HG03575 (cell line): ENCODE measurements at regions not wholly inside any gene's neighbourhood (a gene's known extent, or its start where the extent isn't known, plus 50 kb on each side); places are given as distances from the start of the nearest gene placed in this dataset.
"Not testable (repeated sequence)": the region's sequence is repeated elsewhere in the genome, so short reads cannot be mapped to it uniquely, and the experiment has no call there.

Experiments used
- ATAC-seq: cut with Tn5 transposase; IDR thresholded peaks from one replicate; pipeline ENCODE4 v1.9.1; 2021; ENCODE audit not compliant: unreplicated experiment, insufficient number of reproducible peaks, low FRiP score; ENCODE audit errors: extremely low read depth

GRCh38 chr7:156368053-156368843 lies 272.3 kb upstream of the RNF32 start:
- no peak for ATAC-seq

DNA sequence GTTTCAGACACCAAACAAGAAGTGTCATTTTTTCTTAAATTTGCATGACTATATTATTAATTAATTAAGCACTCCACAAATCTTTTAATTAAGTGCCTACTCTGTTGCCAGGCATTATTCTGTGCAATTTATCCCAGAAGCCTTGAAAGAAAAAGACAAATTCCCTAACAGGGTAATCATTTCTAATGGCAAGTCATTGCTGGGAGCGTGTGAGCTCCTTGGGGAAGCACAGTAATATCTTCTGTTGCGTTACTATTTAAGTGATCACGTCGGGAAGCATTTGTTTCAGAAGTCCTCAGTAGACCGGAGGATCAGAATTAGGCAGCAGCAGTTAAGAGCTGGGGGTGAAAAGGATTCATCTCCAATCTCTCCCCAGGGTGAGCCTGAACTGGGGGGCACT lies 276.8 kb upstream of the RNF32 start:
- ATAC-seq: no peak

GRCh38 chr7:156360835-156361234 lies 279.7 kb upstream of the RNF32 start:
- ATAC-seq: no peak

GRCh38 chr7:156356551-156356950 lies 284.0 kb upstream of the RNF32 start:
- ATAC-seq: no peak

DNA sequence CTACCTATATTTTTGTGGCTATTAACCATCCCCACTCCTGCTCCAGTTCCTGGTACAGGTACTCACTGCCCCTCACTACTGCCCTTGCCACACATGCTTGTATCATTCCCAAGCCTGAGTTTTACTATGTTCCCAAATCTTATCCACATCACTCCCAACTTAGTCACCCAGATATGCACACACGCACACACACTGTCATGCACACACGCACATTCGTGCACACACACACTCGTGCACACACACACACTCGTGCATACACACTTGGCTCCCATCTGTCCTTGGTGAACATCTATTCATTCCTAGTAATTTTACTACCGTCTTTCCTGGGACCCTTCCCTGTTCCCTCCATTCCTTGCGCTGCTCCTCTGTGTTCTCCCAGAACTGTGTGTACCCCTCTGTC lies 287.2 kb upstream of the RNF32 start:
- no peak for ATAC-seq

DNA sequence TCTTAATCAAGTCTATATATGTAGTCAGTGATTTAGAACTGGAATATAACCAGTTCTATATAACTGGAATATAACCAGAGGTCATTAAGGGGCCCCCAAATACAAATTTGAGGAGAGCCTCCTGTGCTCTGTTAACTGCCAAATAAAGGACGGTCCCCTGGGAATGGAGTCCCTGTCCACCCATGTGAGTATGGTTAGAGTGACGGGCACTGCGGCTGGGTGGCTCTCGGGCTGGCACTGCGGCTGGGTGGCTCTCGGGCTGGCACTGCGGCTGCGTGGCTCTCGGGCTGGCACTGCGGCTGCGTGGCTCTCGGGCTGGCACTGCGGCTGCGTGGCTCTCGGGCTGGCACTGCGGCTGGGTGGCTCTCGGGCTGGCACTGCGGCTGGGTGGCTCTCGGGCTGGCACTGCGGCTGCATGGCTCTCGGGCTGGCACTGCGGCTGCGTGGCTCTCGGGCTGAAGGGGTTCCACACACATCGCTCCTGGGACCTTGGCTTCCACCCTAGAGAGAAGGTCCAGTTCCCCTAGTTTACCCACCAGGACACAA lies 292.8 kb upstream of the RNF32 start:
- not testable (repeated sequence) for ATAC-seq

GRCh38 chr7:156347132-156347531 lies 293.4 kb upstream of the RNF32 start:
- ATAC-seq: no peak

DNA sequence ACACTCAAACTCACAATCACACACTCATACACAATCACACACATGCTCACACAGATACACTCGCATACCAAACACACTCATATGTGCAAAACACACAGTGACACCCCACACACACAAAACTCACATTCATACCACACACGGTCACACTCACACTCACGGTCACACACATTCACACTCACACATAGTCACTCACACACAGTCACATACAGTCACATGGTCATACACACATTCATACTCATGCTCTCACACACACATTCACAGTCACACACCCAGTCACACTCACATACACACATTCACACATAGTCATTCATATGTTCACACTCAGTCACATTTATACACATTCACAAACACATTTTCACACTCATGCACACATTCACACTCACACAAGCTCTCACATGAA lies 296.0 kb upstream of the RNF32 start:
- ATAC-seq: no peak

DNA sequence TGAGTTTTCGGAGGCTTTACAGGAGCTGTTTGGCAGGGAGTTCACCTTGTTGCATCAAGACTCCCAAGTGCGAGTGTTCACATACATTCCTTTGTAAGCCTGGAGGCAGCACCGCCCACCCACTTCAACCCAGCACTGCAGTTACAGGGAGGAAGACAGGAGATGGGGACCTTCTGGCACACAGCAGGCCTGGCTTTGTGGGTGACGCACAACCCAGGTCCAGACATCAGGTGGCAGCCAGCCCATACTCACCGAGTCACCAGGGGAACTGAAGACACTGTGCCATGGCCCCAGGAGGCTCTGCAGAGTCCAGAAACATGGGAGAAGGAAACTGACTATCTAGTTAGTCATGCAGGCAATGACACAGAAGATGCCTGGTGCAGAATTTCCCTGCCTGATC lies 305.9 kb upstream of the RNF32 start:
- ATAC-seq: no peak

DNA sequence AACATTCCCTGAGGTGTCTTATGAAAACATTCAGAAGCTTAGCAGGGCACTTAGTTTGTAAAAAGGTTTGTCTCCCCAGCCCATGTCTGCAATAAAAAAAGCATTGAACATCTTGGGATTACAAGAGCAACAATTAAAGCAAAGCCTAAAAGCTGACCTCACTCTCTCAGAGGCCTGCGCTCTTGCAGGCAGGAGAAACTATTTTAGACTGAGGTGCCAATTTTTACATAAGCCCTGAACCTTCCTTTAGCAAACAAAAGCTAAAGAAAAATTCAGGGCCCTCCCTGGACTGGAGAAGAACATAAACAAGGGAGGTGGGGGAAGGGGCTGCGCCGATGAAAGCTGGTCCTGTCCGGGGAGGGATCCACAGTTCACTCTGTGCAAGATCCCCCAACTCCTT lies 312.7 kb upstream of the RNF32 start:
- ATAC-seq: no peak

DNA sequence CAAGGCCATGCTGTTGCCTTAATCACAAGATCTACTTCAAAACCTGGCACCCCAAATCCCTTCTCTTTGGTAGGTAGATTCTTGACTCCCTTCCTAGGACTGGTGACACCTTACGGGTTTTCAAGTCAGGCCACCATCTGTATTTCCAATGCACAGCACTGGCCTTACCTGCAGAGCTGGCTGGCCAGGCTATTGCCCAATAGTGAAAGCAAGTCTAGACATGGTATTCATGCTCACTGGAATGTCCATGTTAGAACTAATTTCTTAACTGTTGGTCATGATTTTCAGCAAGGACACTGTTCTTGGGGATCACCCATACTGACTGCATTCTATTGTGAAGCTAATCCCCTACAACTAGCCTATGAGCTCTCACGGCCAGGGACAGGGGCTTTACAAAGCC lies 313.1 kb upstream of the RNF32 start:
- no peak for ATAC-seq

DNA sequence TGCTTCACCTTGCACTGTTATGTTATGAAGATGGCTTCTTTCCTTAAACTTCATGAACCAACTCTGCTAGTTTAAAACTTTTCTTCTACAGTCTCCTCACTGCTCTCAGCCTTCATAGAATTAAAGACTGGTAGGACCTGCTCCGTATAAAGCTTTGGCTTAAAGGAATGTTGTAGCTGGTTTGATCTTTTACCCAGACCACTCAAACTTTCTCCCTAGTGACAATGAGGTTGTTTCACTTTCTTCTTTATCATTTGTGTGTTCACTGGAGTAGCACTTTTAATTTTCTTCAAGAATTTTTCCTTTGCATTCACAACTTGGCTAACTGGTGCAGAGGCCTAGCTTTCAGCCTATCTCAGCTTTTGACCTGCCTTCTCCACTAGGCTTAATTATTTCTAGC lies 316.4 kb upstream of the RNF32 start:
- no peak for ATAC-seq

- not testable (repeated sequence) for ATAC-seq
These were observed 319.1 kb upstream of the RNF32 start for GRCh38 chr7:156321430-156321829.

GRCh38 chr7:156318926-156319325 lies 321.6 kb upstream of the RNF32 start:
- no peak for ATAC-seq

DNA sequence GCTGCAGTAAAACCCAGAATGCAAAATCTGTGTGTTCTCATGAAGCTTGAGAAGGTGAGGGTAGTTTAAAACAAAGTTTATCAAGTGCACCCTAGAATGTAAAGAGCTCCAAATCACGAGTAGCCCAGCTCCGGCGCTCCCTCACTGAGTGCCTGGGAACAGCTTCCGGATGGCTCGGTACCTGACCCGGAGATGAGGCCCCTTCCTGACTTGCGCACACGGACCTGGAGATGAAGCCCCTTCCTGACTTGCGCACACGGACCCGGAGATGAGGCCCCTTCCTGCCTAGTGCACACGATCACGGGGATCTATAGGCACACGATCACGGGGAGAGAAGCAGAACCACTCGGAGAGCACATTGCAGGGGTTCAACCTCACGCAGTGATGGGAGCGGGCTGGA lies 322.1 kb upstream of the RNF32 start:
- ATAC-seq: no peak

- no peak for ATAC-seq
These were observed 331.5 kb upstream of the RNF32 start for GRCh38 chr7:156309016-156309620.

- no peak for ATAC-seq
These were observed 333.4 kb upstream of the RNF32 start for GRCh38 chr7:156307193-156307592.

DNA sequence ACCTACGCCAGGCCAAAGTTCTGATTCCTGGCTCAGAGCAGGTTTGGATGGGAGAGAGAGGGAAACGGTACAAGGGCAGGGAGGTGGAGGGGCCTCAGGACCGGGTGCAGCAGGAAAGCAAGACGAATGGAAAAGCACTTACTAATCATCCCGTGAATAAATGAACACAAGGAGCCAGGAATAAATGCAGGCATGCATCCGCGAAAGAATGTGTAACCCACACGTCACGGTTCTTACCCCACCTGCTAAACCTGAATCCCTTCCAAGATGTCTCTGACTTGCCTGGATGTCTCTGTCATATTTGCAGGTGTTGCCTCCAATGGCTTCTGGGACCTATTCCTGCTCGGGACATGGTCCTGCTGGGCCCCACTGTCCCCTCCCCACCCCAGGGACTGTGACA lies 335.2 kb upstream of the RNF32 start:
- ATAC-seq: no peak

GRCh38 chr7:156282816-156283215 lies 357.8 kb upstream of the RNF32 start:
- no peak for ATAC-seq

DNA sequence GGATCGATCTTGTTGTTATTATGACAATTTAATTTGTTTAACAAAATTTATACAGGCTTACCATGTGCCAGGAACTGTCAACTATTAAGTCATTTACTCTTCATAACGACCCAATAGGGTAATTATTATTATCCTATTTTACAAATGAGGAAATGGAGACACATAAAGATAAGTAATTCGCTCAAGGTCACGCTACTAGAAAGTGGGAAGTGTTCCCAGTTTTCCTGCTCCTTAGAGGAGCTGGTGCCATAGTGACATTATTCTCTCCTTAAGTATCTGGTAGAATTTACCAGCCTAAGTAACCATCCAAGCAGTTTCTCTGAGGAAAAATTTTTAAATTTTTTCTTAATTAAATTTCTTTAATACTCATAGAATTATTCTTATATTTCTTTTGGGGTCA lies 360.9 kb upstream of the RNF32 start:
- ATAC-seq: no peak

DNA sequence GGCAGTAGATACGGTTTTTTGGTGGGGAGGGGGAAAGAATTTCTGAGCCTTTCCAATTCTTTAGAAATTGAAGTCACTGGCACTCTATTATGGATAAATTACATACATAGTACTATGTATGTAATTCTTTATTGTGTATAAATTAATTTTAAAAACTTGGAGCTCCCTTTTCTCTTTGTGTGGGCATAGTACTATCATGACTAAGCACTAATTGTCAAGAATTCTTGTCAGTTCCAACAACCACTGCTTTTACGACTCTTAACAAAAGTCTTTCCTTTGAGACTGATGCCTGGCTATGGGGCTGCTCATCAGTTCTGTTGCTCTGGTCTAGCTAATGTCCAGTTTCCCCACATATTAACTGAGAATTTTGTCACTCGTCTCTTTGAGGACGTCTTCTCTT lies 365.3 kb upstream of the RNF32 start:
- no peak for ATAC-seq
